ENCODE measurements at regions not wholly inside any gene's neighbourhood (a gene's known extent, or its start where the extent isn't known, plus 50 kb on each side); places are given as distances from the start of the nearest gene placed in this dataset.

- TF ChIP-seq CTCF (IDR thresholded peaks at IDR 0.05 in 4 of 5, conservative IDR thresholded peaks at IDR 0.05 in 1 of 5) (no peak), POLR2A (IDR thresholded peaks at IDR 0.05) (no peak)
Observed at GRCh38 chr2:107684421-107684820, 142.3 kb upstream of the RGPD4 start.

All from gastrocnemius medialis (tissue), 4 donors.